Motor neuron (in vitro differentiated cells): ENCODE measurements at regions not wholly inside any gene's neighbourhood (a gene's known extent, or its start where the extent isn't known, plus 50 kb on each side); places are given as distances from the start of the nearest gene placed in this dataset.
A peak's percentile ranks its signal among the peaks of the same experiment; 100 is the strongest.

Experiments used
- ATAC-seq, 8 experiments: fragments of 200-7000 bp; cut with Tn5 transposase; replicated peaks in 6 of 8; 2 replicates each; pipeline ENCODE4 v1.8.0; 2021; ENCODE audit warnings: mild to moderate bottlenecking in 8 of 8, moderate library complexity in 8 of 8
- H3K27ac ChIP-seq, 2 donors: fragments of 250-450 bp; sonication (Bioruptor Pico); 2 replicates each; pipeline ENCODE4 v1.9.0; 2021; ENCODE audit warnings: antibody characterized with exemption in 2 of 2, mild to moderate bottlenecking in 2 of 2, moderate library complexity in 1 of 2
- H3K4me1 ChIP-seq, 2 donors: fragments of 250-450 bp; sonication (Bioruptor Pico); replicated peaks in 1 of 2; 2 replicates each; pipeline ENCODE4 v1.6.1; 2021; ENCODE audit warnings: antibody characterized with exemption in 2 of 2, mild to moderate bottlenecking in 2 of 2, moderate library complexity in 1 of 2
- H3K4me3 ChIP-seq, 5 donors: fragments of 250-450 bp; sonication (Bioruptor Pico); 2 replicates each; pipeline ENCODE4 v1.9.0; 2021; ENCODE audit warnings: antibody characterized with exemption in 5 of 5, mild to moderate bottlenecking in 5 of 5, moderate library complexity in 4 of 5
- WGBS, 10 experiments: fragments of 450-650 bp; shearing (Covaris generic); methylation state at CpG; one replicate each; pipeline ENCODE4 v1.0.0; 2022; 5-methylcytosine and 5-hydroxymethylcytosine counted together
- in situ Hi-C, 9 experiments: fragments of 400-800 bp; cut with MboI; loops; one replicate each; pipeline ENCODE4 v1.15.0; 2021; ENCODE audit warnings: low sequenced_read_pairs in 9 of 9, low pct_unique_long_range_greater_than_20kb in 2 of 9; ENCODE audit not compliant: unreplicated experiment in 9 of 9

DNA sequence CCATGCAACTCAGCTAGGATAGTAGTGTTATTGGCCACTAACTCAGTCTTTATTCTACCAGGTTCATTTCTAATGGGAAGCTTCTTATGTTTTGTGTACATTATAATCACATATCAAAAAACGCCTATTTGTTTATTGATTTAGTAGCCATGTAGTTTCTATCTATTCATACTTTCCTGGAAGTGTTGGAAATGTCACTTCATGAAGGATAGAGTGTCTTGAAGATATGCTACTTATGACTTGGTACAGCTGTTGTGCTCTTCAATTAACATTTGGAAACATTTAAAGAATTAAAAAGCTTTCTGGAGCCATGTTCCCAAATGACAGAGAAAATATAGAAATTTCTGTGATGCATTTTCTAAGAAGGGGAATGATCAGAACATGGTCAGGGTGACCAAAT, 307.5 kb downstream of the ETNK1 start:
- 0 to 100% (median 33%) methylated on average over 1 of the region's 1 CpG; no CpG with 5 or more reads in 3 of the 10 experiments for WGBS, 10 experiments
- ATAC-seq: no peak
- in situ Hi-C loops: no loop called here
- Histone ChIP-seq H3K4me1 (no peaks in the 10 kb centered on the region), H3K27ac (no peak overlapping the region), H3K4me3 (no peak overlapping the region)

DNA sequence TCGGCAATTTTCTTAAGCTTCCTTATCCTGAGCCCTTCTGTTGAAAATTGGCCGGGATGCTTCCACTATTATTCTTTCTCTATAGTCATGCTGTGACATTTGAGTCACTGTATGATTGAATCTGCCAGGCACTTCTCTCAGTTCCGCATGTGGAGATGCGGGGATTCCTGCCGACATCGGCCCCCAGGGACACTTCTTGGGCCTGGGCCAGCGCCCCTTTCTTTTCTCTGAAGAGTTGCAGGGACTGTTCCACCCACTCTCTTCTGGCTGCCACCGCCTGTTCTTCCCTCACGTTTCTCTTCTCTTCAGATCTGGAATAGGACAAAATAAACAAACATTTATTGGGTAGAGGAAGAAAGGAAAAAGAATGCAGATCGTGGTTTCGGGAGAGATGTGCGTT, 310.1 kb downstream of the ETNK1 start:
- Histone ChIP-seq H3K4me1 (no peaks in the 10 kb centered on the region), H3K27ac (no peak overlapping the region), H3K4me3 (no peak overlapping the region)
- 24 to 93% (median 78%) methylated on average over 1 to 12 of the region's 12 CpGs; no CpG with 5 or more reads in 1 of the 10 experiments for WGBS, 10 experiments
- ATAC-seq: no peak
- in situ Hi-C loops: no loop called here

DNA sequence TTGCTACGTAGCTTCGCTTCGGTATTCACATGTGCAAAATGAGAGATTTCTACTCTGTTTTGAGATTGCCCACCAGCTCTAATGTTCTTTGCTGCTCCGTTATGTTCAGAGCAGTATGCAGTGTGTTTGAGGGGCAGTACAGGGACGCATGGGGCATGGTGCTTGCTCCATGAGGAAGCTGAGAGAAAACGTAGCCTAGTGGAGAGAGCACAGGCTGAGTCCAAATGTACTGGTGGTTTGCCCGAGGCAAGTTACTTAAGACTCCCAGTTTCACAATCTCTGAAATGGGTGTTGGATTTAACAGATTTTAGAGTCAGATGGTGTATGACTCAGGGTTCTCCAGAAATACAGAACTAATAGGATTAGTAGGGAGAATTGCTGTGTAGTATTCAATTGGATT, 310.5 kb downstream of the ETNK1 start:
- Histone ChIP-seq H3K4me3 (no peak overlapping the region), H3K4me1 (no peaks in the 10 kb centered on the region), H3K27ac (no peak overlapping the region)
- WGBS, 10 experiments: 38 to 100% (median 80%) methylated on average over 1 to 7 of the region's 7 CpGs; no CpG with 5 or more reads in 1 of the 10 experiments
- in situ Hi-C loops: no loop called here
- no peak for ATAC-seq

DNA sequence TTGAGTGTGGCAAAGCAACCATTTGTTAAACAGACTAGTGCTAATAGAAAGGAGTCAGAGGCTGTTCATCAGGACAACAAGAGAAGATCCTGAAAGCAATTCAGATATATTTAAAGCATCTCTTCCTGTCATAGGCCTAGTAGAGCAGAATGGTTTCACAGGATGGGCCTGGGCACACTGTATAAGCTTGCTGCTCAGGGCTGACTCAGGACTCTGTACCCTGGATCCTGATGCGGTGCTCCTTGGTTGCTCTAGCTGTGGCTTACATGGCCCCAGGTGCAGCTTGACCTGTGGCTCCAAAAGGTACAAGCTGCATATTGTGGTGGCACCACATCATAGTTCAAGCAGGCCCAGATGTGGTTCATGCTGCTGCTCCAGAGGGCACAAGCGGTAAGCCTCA, 313.4 kb downstream of the ETNK1 start:
- no peak overlapping the region for H3K4me3 ChIP-seq
- H3K4me1 ChIP-seq: no peaks in the 10 kb centered on the region
- WGBS, 10 experiments: 86 to 100% (median 90%) methylated on average over 1 to 2 of the region's 2 CpGs; no CpG with 5 or more reads in 7 of the 10 experiments
- no peak for ATAC-seq
- H3K27ac ChIP-seq: no peak overlapping the region
- in situ Hi-C loops: no loop called here

DNA sequence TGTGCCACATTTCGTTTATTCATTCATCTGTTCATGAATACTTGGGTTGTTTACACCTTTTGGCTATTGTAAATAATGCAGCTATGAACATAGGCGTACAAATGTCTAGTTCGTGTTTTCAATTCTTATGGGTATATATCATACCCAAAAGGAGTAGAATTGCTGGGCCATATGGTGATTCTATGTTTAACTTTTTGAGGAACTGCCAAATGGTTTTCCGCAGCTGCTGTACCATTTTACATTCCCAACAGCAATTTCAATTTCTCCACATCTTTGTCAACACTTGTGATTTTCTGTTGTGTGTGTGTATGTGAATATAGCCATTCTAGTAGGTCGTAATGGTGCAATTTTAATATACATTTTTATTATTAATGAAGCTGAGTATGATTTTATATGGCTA, 326.2 kb downstream of the ETNK1 start:
- 12 to 100% (median 65%) methylated on average over 1 to 5 of the region's 5 CpGs for WGBS, 10 experiments
- in situ Hi-C loops: no loop called here
- Histone ChIP-seq H3K27ac (no peak overlapping the region), H3K4me1 (no peaks in the 10 kb centered on the region), H3K4me3 (no peak overlapping the region)
- no peak for ATAC-seq

DNA sequence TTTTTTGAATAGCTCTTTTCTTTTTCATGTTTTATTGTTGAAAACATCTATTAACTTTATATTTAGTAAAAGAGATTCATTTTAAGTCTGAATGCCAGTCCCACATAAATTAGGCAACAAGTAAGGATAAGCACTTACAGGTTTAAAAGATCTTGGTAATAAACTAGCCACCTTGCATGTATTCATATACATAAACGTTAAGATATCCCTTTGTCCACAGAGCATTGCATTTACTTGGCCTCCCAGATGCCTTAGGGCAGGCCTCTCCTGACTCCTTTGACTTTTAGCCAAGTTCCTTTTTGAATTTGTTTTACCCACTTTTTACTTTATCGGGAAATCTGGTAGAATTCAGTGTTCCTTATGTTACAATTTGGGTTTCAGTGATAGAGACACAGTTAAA, 331.7 kb downstream of the ETNK1 start:
- 0 to 100% (median 62%) methylated on average over 1 to 2 of the region's 2 CpGs; no CpG with 5 or more reads in 2 of the 10 experiments for WGBS, 10 experiments
- H3K27ac ChIP-seq: no peak overlapping the region
- no peak overlapping the region for H3K4me3 ChIP-seq
- H3K4me1 ChIP-seq: no peaks in the 10 kb centered on the region
- in situ Hi-C loops: no loop called here
- ATAC-seq: peak in 3 of 8 experiments; percentile 22 to 70 (median 45)

DNA sequence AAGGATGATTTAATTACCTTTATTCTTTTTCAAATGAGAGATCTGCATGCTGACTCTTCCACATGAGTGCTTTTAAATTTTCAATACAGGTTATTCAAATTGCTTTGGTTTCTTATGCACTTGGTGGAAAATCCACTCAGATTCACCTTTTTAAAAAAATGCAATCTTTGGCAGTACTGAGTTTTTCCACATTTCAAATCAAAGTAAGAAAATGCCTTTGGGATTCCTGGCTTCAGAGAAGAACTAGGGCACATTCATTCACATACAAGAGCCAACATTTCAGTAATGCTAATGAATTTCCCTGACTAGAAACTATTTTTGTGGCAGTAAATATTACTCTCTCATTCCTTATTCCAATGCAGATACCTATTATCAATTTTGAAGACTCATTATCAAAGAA, 342.2 kb downstream of the ETNK1 start:
- no peak for ATAC-seq
- in situ Hi-C loops: no loop called here
- Histone ChIP-seq H3K4me3 (no peak overlapping the region), H3K4me1 (peaks cover 0 to 5% of the 10 kb centered on the region in 2 donors), H3K27ac (no peak overlapping the region)

DNA sequence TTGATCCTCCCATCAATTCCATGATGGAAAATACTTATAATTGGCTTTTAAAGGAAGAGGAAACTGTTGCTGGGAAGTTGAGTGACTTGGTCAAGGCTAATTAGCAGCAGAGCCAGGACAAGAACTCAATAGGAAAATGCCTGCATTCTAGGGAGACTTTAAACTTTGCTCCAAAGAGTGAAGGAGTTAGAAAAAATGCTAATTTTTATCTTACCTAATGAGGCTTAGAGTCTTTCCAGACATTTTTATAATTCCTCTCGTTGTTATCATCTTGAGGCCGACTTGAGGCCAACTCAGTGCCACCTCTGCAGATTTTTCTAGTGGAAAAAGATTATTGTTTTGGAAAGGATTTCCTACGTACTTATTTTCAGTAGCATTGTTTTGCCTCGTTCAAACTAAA, 344.6 kb downstream of the ETNK1 start:
- Histone ChIP-seq H3K27ac (no peak overlapping the region), H3K4me3 (no peak overlapping the region), H3K4me1 (peaks cover 0 to 6% of the 10 kb centered on the region in 2 donors)
- ATAC-seq: no peak
- in situ Hi-C loops: no loop called here
- WGBS, 10 experiments: 10 to 100% (median 85%) methylated on average over 1 to 4 of the region's 4 CpGs; no CpG with 5 or more reads in 1 of the 10 experiments

DNA sequence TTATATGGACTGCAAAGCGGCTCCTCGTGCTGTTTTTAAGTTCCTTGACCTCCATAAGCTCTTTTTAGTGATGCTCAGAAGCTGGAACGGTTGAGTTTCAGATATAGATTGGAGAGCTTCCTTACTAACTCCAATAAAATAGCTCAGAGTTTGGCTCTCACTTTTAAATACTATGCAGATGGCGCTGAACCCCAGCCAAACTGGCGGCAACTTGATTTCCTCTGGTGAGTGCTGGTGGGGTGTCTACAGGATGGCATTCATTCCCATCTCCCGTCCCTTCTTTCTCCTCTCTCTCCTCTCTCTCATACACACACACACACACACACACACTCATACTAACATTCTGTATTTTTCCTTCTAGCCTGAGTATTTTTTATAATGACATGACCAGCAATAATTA, 346.3 kb downstream of the ETNK1 start:
- in situ Hi-C loops: no loop called here
- H3K4me3 ChIP-seq: no peak overlapping the region
- no peak for ATAC-seq
- H3K4me1 ChIP-seq: peaks cover 0 to 6% of the 10 kb centered on the region in 2 donors
- 23 to 100% (median 92%) methylated on average over 2 to 6 of the region's 6 CpGs; no CpG with 5 or more reads in 1 of the 10 experiments for WGBS, 10 experiments
- no peak overlapping the region for H3K27ac ChIP-seq

DNA sequence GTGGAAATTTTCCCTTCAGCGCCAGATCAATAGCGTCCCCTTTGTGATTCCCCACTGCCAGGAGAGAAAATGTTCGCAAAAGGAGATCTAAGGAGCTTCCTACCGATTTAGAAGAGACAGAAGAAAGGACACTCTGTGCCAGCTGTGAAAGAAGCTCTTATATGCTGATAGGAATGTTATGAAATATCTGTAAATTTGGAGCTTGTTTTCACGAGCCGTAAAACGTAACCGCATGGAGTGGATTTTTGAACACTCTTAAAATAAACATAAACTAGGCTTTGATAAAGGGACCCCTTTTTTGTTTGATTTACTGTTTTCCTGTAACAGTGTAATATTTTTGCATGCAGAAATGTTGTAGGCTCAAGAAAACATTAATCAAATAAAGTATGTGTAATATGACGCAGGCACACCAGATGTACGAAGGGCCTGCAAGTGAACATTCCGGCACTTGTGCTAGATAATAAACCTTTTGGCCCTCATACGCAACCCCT, 346.8 kb downstream of the ETNK1 start:
- peaks cover 0 to 6% of the 10 kb centered on the region in 2 donors for H3K4me1 ChIP-seq
- no peak overlapping the region for H3K4me3 ChIP-seq
- in situ Hi-C loops: no loop called here
- H3K27ac ChIP-seq: no peak overlapping the region
- peak in 1 of 8 experiments; percentile 61 for ATAC-seq
- 0 to 100% (median 86%) methylated on average over 2 to 12 of the region's 12 CpGs for WGBS, 10 experiments

DNA sequence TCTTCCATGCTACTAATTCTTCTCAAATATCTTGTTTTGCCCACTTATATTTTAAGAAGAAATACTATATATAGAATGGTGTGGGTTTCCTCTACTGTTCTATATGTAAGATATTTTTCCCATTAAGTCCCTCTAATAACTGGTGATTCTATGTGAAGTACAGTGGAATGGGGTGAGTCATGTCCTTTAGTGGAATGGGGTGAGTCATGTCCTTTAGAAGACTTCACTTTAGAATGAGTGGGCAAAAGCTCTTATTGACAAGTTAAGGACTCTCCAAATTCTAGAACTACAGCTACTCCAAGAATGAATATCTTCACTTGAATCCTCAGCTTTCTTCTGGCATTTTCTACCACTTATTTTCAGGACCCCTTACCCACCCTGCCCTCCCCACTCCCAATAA, 349.9 kb downstream of the ETNK1 start:
- in situ Hi-C loops: no loop called here
- Histone ChIP-seq H3K4me3 (no peak overlapping the region), H3K4me1 (peaks cover 0 to 13% of the 10 kb centered on the region in 2 donors), H3K27ac (no peak overlapping the region)
- peak in 4 of 8 experiments; percentile 32 to 71 (median 66) for ATAC-seq

DNA sequence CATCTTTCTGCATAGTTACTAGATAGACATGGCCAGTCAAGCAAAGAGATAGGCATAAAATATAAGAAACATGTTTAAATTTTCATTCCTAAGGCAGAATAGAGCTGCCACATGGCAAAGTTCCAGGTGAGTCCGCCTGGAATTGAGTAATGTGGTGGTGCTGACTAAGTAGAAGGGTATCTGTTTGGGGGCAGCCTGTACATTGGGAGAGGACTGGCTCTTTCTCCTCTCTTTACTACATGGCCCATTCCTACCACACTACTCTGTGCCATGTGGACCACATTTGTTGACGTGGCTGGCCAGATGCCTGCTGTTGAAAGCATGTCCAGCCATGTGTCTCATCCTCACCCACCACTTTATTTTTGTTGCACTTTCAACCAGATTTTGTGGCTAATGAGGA, 354.0 kb downstream of the ETNK1 start:
- WGBS, 10 experiments: 15 to 100% (median 20%) methylated on average over 1 to 2 of the region's 2 CpGs; no CpG with 5 or more reads in 5 of the 10 experiments

DNA sequence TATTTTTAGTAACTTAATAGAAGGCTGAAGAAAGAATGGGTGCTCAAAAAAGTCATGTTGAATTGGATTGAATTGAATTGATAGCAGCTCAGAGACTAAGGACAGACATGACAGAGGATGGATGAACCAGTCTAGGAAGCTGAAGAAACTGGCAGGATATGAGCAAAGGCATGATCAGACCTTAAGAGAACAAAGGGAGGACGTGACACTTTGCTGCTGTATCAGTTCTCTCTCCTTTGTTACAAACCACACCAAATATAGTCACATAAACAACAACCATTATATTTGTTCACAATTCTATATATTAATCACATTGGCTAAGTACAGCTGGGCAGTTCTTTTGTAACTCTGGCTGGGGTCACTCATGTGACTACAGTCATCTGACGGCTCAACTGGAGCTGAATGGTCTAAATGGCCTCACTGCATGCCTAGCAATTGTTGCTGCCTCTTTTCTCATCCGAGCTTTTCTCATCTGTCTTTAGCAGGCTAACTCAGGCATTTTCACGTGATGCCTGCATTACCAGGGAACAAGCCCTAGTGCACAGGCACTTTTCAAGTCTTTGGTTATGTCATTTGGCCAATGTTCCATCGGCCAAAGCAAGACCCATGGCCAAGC, 355.0 kb downstream of the ETNK1 start:
- in situ Hi-C loops: no loop called here
- ATAC-seq: peak in 5 of 8 experiments; percentile 86 to 92 (median 90)
- Histone ChIP-seq H3K27ac (peak overlapping the region; percentile 45 to 63), H3K4me3 (no peak overlapping the region), H3K4me1 (peaks cover 5 to 23% of the 10 kb centered on the region in 2 donors)
- WGBS, 10 experiments: 8 to 57% (median 29%) methylated on average over 1 to 4 of the region's 5 CpGs; no CpG with 5 or more reads in 1 of the 10 experiments

More for the DNA sequence above, 354.0 kb downstream of the ETNK1 start:
- ATAC-seq: no peak
- Histone ChIP-seq H3K4me1 (peaks cover 5 to 19% of the 10 kb centered on the region in 2 donors), H3K4me3 (no peak overlapping the region), H3K27ac (no peak overlapping the region)
- in situ Hi-C loops: no loop called here

DNA sequence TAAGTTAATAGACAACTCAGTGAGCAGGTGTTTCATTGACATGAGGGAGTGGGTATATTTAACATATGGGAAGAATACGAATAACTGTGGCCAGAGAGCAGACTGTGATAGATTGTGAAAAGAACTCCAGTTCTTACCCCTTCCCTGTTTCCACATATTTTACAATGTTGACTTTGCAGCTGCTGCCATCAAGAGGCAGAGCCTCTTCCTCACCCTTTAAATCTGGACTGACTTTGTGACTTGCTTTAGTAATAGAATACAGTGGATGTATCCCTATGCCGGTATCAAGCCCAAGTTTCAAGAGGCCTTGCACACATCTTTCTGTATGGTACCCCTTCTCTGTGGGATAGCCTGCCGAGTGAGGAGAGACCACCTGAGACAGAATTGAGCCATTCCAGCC, 356.7 kb downstream of the ETNK1 start:
- ATAC-seq: peak in 3 of 8 experiments; percentile 25 to 43 (median 30)
- Histone ChIP-seq H3K4me3 (no peak overlapping the region), H3K27ac (no peak overlapping the region), H3K4me1 (peaks cover 5 to 23% of the 10 kb centered on the region in 2 donors)
- WGBS, 10 experiments: 0 to 100% (median 58%) methylated on average over 1 to 2 of the region's 3 CpGs; no CpG with 5 or more reads in 3 of the 10 experiments
- in situ Hi-C loops: no loop called here
